Fibroblast of skin of left biceps (primary cell): ENCODE measurements at regions not wholly inside any gene's neighbourhood (a gene's known extent, or its start where the extent isn't known, plus 50 kb on each side); places are given as distances from the start of the nearest gene placed in this dataset.

Experiments used
- DNase-seq, 2 experiments: peaks; one replicate each; pipeline ENCODE4 v3.0.0-alpha.2; 2013; ENCODE audit warnings: low read depth in 2 of 2

GRCh38 chr4:38230121-38230801 lies 270.1 kb downstream of the PTTG2 start:
- no peak for DNase-seq

GRCh38 chr4:38230821-38231563 lies 270.8 kb downstream of the PTTG2 start:
- DNase-seq = no peak

GRCh38 chr4:38231626-38232025 lies 271.4 kb downstream of the PTTG2 start:
- no peak for DNase-seq

GRCh38 chr4:38232741-38233140 lies 272.5 kb downstream of the PTTG2 start:
- no peak for DNase-seq

DNA sequence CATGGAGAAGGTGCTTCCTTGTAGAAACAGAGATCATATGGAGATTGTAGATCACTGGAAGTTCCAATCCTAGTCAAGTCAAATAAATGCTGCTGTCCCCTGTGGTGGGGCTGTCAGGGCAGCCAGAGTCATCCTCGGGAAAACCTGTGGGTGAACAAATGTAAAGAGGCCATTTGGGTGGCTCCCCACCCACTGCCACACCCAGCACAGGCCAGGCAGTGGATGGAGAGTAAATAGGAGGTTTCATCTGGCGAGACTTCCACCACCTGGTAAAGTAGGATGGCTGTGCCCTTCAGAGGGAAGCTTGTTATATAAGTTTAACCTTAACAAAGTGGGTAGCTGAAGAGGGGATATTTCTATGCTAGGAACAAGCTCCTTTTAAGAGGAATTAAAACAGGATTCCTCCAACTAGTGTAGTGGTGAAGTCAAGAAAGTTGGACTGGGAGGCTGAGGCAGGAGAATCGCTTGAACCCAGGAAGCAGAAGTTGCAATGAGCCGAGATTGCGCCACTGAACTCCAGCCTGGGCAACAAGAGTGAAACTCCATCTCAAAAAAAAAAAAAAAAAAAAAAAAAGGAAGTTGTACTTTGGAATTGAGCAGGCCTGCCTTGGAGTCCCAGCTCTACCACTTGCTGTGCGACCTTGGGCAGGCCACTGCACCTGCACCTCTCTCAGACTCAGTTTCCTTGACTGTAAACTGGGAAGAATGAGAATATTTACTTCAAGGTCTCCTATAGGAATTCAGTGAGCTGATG lies 273.7 kb downstream of the PTTG2 start:
- no peak for DNase-seq

GRCh38 chr4:38235354-38235753 lies 275.2 kb downstream of the PTTG2 start:
- DNase-seq = no peak

DNA sequence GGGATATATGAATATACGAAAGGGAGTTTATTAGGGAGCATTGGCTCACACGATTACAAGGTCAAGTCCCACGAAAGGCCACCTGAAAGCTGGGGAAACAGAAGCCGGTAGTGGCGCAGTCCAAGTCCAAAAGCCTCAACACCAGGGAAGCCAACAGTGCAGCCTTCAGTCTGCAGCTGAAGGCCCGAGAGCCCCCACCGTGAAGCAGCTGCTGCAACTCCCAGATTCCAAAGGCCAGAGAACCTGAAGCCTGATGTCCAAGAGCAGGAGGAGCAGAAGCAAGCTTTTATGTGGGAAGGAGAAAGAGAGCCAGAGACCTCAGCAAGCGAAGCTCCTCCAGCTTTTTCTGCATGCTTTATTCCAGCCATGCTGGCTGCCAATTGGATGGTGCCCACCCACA lies 275.8 kb downstream of the PTTG2 start:
- no peak for DNase-seq

DNA sequence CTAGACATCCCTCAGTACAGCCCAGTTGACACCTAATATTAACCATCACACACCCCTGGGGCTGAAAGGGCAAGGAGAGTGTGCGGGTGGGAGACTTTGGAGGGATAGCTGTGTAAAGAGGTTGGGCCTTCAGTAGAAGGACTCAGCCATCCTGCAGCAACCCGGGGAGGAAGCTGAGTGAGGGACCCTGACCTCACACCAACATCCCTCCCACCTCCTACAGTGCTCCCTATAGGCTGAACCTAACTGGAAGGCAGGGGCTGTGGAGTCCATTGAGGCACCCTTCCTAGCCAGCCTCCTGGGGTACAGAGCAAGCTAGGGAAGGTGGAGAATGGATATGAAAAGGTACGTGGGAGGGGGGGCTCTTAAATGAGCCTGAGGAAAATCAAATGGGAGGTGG lies 276.3 kb downstream of the PTTG2 start:
- no peak for DNase-seq

- peak; percentile 32 to 34 for DNase-seq
These were observed 276.9 kb downstream of the PTTG2 start for GRCh38 chr4:38237139-38237538.

DNA sequence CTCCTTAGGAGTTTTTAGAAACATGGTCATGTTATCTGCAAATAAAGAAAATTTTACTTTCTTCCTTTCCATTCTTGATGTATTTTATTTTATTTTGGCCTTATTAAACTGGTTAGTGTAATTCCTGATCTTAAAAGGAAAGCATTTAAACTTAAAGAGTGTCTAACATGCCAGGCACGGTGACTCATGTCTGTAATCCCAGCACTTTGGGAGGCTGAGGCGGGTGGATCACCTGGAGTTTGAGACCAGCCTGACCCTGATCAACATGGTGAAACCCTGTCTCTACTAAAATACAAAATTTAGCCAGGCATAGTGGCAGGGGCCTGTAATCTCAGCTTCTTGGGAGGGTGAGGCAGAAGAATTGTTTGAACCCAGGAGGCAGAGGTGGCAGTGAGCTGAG lies 281.3 kb downstream of the PTTG2 start:
- no peak for DNase-seq

DNA sequence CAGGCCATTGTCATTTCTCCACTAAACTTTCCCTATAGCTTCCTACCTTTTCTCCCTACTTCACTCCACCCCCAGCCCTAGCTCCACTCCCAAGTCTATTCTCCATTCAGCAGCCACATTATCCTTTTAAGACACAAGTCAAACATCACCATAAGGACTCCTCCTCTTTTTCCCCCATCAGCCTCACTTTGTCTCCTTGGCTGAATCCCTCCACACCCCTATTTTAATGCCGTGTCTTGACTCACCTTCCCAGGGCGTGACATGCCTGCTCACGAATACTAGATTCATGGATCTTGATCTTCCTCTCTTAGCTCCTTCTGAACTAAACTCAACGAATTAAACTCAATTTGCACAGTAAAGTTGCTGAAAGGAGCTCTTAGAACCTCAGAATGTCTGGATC lies 281.9 kb downstream of the PTTG2 start:
- DNase-seq = no peak

- no peak for DNase-seq
These were observed 282.7 kb downstream of the PTTG2 start for GRCh38 chr4:38242822-38243387.

DNA sequence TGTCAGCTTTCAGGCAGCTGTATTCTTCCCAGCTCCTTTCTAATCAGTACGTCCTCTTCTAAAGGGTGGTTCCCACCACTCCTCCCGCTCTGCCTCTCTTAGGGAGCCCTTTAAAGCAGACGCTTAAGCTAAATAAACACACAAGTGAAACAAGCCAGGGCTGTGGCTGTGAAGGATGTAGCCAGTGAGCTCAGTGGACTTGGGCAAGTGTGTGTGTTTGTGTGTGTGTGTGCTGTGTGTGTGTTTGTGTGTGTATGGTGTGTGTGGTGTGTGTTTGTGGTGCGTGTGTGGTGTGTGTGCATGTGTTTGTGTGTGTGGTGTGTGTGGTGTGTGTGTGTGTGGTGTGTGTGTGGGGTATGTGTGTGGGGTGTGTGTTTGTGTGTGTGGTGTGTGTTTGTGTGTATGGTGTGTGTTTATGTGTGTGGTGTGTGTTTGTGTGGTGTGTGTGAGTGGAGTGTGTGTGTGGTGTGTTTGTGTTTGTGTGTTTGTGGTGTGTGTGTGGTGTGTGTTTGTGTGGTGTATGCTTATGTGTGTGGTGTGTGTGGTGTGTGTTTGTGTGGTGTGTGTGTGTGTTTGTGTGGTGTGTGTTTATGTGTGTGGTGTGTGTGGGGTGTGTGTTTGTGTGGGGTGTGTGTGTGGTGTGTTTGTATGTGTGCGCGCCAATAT lies 283.3 kb downstream of the PTTG2 start:
- no peak for DNase-seq

DNA sequence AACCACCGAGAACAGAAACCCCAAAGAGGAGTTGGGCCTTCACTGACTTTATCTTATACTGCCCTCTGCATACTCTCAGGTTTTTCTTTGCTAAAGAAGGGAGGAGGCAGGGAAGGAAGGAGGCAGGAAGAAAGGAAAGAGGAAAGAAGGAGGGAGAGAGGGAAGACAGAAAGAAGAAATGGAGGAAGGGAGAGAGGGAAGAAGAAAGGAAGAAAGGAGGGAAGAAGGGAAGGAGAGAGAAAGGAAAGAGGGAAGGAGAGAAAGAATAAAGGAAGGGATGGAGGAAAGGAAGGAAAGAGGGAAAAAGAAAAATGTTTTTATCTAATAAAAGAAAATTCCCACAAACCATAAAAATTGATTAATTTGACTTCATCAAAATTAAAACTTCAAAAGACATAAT lies 294.6 kb downstream of the PTTG2 start:
- no peak for DNase-seq

GRCh38 chr4:38255572-38255971 lies 295.4 kb downstream of the PTTG2 start:
- no peak for DNase-seq

DNA sequence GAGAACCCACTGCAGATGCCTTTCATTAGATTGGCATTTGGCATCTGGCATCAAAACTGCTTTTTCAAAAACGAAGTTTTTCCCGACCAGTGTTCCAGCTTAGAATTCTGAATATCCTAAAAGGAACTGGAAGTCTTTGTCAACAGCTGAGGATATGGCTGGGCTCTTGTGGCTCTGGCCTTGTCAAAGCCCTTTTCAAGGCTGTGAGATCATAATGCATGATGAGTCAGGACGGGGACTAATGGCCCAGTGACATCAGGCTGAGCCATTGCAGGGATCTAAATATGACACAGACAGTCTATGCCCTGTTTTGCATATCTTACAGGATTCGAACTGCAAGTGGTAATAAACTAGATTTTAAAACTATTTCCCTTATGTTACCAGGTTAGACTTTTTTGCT lies 306.4 kb downstream of the PTTG2 start:
- DNase-seq = no peak

DNA sequence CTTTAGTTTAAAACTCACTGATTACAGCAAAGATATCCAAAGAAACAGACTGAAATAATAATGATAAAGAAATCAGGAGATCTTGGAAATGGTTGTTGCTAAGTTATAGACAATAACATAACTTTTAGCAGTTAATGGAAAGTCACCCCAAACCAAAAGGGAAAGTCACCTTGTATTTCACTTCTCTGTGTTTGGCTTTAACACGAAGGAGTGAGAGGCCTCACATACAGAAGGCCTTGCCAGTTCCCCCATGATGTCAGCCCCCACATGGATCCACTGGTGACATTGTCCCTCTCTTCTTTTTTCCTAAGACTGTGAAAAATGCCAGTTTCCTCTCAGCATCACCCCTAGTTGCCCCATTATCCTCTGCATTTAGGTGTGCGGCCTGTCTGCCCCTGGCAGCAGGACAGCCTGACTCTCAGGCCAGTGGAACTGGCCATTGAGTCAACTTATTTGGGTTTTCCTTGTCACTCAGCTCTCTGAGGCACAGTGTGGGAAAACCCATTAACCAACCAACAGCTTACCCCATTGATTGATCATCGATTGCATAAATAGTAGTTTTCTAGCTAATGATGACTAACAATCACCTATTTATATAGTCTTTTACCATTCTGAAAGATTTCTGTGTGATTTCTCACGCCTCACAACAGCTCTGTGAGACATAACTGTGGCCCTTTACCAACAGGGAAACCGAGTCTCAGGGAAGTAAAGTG lies 308.1 kb downstream of the PTTG2 start:
- no peak for DNase-seq

DNA sequence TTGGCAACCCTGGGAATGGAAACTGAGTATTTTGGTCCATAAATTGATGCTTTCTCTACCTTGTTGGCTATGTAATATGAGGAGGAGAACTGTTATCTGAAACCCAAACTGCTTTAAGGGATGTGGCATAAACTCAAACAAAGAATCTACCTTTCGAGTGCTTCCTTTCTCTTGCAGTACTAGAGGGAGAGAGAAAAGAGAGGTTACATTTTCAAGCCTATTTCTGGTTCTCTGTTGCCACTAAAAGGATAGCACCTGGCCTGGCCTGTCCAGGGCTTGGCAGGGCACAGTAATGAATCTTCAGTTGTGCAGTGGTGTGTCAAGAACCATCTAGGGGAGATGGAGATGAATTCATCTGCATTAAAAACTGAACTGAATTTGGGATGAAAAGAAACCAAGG lies 308.6 kb downstream of the PTTG2 start:
- DNase-seq = no peak

GRCh38 chr4:38273407-38273806 lies 313.2 kb downstream of the PTTG2 start:
- DNase-seq = no peak

DNA sequence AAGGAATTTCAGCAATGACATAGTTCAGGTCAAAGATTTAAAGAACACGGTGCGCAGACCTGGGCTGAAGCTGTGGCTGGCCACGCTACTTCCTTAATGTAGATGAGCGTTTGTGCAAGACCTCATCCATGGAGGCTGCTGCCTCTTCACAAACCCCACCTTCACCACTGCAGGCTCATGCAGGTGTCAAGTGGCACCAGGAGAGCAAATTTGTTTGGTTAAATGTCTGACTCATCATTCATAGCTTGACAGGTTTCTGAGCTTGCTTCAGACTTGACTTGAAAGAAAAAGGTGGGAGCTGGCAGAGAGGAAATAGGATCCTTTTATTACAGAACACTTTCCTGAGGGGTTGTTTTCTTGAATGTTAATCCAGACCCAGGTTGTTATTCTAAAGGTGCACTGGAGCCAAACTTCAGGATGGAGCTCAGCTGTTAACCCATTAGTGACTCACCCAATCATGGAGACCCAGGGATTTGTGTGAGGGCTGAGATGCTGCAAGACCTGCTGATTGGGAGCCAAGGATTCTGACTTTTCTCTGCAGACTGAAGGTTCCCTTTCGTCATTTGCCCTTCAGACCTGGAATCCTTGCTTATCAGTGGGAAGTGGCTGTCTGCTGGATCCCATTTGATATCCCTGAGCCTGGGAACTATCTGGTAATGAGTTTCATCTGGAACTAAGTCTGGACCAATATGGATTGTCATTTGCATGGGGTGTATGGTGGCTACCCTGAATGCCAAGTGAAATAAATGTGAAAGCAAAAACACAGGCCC lies 315.3 kb downstream of the PTTG2 start:
- no peak for DNase-seq

DNA sequence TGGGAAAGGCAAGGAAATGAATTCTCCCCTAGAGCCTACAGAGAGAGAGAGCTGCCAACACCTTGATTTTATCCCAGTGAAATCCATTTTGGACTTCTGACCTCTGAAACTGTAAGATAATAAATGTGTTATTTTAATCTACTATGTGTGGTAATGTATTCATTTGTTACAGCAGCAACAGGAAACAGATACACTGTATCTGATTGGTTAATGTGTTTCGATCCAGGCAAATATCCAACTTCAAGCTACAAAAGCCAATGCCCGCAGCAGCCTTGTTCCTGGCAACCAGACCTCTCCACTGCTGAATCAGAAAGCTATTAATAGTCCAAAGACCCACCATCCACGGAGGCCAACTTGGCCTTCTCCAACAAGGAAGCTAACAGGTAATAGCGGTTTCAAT lies 318.1 kb downstream of the PTTG2 start:
- no peak for DNase-seq
